GM12873 (cell line): ENCODE measurements at regions not wholly inside any gene's neighbourhood (a gene's known extent, or its start where the extent isn't known, plus 50 kb on each side); places are given as distances from the start of the nearest gene placed in this dataset.

Experiments
- CTCF ChIP-seq: IDR thresholded peaks from 2 replicates; pipeline ENCODE4 v1.5.1; 2012; ENCODE audit warnings: low read depth, mild to moderate bottlenecking, moderate library complexity, low read length, control low read depth; ENCODE audit not compliant: insufficient read depth; ENCODE audit errors: missing control alignments

GRCh38 chr1:4126251-4126650 is 226.2 kb upstream of the C1orf174 start:
- no peak for TF ChIP-seq CTCF

DNA sequence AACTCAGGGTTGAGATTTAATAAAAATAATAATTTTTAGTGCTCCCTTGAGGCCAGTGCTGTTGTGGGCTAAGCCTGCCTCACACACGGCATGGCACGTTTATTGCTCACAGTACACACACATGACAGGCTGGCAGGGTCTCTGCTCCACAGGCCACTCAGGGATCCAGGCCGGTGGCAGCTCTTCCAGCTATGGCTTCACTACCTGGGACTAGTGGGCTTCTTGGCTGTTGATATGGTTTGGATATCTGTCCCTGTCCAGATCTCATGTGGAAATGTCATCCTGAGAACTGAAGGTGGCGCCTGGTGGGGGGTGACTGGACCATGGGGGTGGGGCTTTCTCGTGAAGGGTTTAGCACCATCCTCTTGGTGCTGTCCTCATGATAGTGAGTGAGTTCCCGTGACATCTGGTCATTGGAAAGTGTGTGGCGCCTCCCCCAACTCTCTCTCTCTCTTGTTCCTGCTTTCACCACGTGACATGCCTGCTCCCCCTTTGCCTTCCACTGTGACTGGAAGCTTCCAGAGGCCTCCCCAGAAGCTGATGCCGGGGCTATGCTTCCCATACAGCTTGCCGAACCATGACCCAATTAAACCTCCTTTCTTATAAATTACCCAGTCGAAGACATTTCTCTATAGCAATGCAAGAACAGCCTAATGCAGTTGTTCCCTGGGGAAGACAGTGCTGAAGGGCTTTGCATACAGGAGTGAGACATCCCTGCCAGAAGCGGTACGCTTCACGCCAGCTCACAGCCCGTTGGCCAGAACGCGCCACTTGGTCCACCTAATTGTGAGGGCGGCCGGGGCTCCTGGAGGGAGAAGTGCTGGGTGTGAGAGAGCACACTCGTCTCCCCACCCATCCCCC is 226.9 kb upstream of the C1orf174 start:
- no peak for TF ChIP-seq CTCF

- no peak for TF ChIP-seq CTCF
These were observed 227.6 kb upstream of the C1orf174 start for GRCh38 chr1:4127592-4128140.

DNA sequence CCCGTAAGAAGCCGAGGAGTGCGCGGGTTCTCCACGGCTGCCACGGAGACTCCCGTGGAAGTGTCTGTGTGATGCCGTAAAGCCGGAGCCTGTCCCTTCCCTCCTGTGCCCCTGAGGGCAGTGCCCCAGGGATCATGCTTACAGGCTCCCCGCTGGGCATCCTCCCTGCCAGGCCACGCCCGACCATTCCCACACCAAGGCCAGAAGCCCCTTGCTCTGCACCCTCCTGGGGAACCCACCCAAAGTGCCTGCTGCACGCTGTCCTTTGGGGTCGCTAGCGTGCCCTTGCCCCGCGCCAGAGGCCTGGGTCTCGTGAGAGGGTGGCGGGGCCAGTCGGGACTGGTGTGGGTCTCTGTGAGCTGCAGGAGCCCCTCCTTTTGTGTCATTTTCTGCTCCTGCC is 228.5 kb upstream of the C1orf174 start:
- TF ChIP-seq CTCF, result no peak

GRCh38 chr1:4129693-4130092 is 229.6 kb upstream of the C1orf174 start:
- TF ChIP-seq CTCF, result no peak

DNA sequence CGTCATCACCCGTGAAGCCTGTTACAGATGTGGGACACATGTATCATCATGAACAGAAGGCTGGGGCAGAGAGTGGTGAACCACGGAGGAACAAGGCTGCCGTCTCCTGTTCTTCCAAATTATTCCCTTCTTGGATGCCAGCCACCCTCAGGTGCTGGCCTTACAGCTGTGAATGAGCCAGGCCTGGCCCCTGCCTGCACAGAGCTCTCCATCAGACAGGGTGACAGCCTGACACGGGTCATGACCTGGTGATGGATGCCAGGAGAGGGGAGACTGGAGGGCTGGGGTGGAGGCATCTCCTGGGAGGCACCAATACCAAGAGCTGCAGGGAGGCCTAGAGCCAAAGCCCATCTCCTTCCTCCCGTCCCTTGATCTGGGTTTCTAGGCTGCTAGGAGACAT is 230.0 kb upstream of the C1orf174 start:
- no peak for TF ChIP-seq CTCF

GRCh38 chr1:4131734-4132133 is 231.7 kb upstream of the C1orf174 start:
- no peak for TF ChIP-seq CTCF
